SK-N-MC (cell line): ENCODE measurements at regions not wholly inside any gene's neighbourhood (a gene's known extent, or its start where the extent isn't known, plus 50 kb on each side); places are given as distances from the start of the nearest gene placed in this dataset.
"Not testable (repeated sequence)": the region's sequence is repeated elsewhere in the genome, so short reads cannot be mapped to it uniquely, and the experiment has no call there.

Experiments used
- DNase-seq: peaks from one replicate; pipeline ENCODE4 v3.0.0-alpha.2; 2011; ENCODE audit warnings: low read depth, low spot score
- H3K27ac ChIP-seq: fragments of 200-600 bp; sonication (generic); 2 replicates; pipeline ENCODE4 v1.5.1; 2016; ENCODE audit warnings: mixed run types
- H3K36me3 ChIP-seq: fragments of 200-600 bp; sonication (generic); 2 replicates; pipeline ENCODE4 v1.6.1; 2017; ENCODE audit warnings: antibody characterized with exemption, low read length, mixed read lengths; ENCODE audit not compliant: insufficient read depth
- H3K4me3 ChIP-seq: fragments of 200-600 bp; sonication (generic); 2 replicates; pipeline ENCODE4 v1.5.1; 2016
- H3K9ac ChIP-seq: fragments of 200-600 bp; sonication (generic); 2 replicates; pipeline ENCODE4 v1.8.0; 2017; ENCODE audit warnings: mixed run types, mixed read lengths; ENCODE audit not compliant: insufficient read length
- H3K9me3 ChIP-seq: fragments of 200-600 bp; sonication (generic); 2 replicates; pipeline ENCODE4 v1.6.1; 2017; ENCODE audit warnings: low read depth, mild to moderate bottlenecking, antibody characterized with exemption, low read length, moderate library complexity, mixed read lengths
- EZH2 ChIP-seq: fragments of 200-600 bp; sonication (generic); IDR thresholded peaks from one replicate; pipeline ENCODE4 v1.6.1; 2017; ENCODE audit warnings: antibody characterized with exemption
- FOXP2 ChIP-seq: optimal IDR thresholded peaks from 2 replicates; pipeline ENCODE3; 2011; ENCODE audit warnings: mild to moderate bottlenecking, moderate library complexity; ENCODE audit not compliant: insufficient read depth; ENCODE audit errors: extremely low read length, control extremely low read depth
- POLR2AphosphoS5 ChIP-seq: IDR thresholded peaks from 2 replicates; pipeline ENCODE4 v1.6.1; 2012; ENCODE audit warnings: mild to moderate bottlenecking, low read depth, low read length, borderline replicate concordance

GRCh38 chr1:30525971-30526651, 197.3 kb downstream of the MATN1 start:
- Histone ChIP-seq H3K4me3 (no peak overlapping the region), H3K9me3 (no peaks in the 10 kb centered on the region), H3K9ac (no peak overlapping the region), H3K27ac (no peak overlapping the region), H3K36me3 (no peaks in the 10 kb centered on the region)
- no peak for TF ChIP-seq EZH2
- TF ChIP-seq FOXP2, result no peak
- TF ChIP-seq POLR2AphosphoS5, result no peak
- DNase-seq, result no peak

- Histone ChIP-seq H3K36me3 (no peaks in the 10 kb centered on the region), H3K9ac (no peak overlapping the region), H3K27ac (no peak overlapping the region), H3K4me3 (no peak overlapping the region), H3K9me3 (no peaks in the 10 kb centered on the region)
- TF ChIP-seq POLR2AphosphoS5 (no peak), FOXP2 (no peak), EZH2 (no peak)
- DNase-seq, result no peak
Observed at GRCh38 chr1:30525631-30525970, 197.8 kb downstream of the MATN1 start.

DNA sequence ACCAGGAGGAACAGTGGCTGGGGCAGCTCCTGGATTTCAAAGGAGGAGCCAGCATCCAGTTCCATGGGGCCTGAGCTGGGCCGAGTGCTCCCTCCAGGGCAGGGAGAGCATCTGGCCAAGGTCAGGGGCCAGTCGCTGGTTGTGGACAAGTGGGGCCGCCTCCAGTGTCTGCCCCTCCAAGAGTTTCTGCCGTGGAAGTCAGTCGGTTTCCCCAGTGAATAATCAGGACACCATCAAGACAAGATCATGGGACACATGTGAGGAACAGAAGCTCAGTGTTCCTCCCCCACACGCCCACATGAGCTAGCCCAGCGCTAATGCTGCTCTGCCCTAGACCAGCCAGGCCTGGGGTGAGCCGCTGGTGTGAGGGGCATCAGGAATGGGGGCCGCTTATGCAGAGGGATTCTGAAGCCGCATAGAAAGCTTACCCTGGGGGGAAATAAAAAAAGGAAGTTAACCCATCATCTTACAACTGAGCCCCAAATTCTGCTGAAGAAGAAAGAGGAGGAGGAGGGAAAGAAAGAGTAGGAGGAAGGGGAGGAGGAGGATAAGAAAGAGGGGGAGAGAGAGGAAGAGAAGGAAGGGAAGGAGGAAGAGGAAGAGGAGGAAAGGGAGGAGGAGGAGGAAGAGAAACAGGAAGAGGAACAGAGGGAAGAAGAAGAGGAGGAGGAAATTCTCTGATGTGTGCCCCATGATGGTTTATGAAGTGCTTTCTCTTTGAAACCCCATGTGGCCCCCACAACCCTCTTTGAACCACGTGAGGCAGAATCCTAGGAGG, 198.4 kb downstream of the MATN1 start:
- H3K27ac ChIP-seq, result no peak overlapping the region
- TF ChIP-seq EZH2 (no peak), POLR2AphosphoS5 (no peak), FOXP2 (no peak)
- DNase-seq, result no peak
- no peaks in the 10 kb centered on the region for H3K9me3 ChIP-seq
- H3K9ac ChIP-seq, result no peak overlapping the region
- no peaks in the 10 kb centered on the region for H3K36me3 ChIP-seq
- H3K4me3 ChIP-seq, result no peak overlapping the region

DNA sequence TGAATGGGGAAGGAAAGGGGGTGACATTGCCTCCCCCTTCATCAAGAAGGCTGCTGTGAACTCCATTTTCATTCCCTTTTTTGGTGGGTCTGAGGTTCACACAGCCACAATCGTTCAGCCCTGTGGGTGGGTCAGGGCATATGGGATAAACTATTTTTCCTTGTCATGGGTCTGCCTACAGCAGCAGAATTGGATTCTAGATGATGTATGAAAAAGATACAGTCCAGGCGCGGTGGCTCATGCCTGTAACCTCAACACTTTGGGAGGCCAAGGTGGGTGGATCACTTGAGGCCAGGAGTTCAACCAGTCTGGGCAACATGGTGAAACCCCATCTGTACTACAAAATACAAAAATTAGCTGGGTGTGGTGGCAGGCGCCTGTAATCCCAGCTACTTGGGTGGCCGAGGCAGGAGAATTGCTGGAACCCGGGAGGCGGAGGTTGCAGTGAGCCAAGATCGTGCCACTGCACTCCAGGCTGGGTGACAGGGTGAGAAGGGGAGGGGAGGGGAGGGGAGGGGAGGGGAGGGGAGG, 199.3 kb downstream of the MATN1 start:
- H3K27ac ChIP-seq, DNase-seq, H3K9me3 ChIP-seq, H3K4me3 ChIP-seq, H3K9ac ChIP-seq, H3K36me3 ChIP-seq: not testable (repeated sequence)

GRCh38 chr1:30523055-30524020, 200.0 kb downstream of the MATN1 start:
- no peak overlapping the region for H3K27ac ChIP-seq
- no peak overlapping the region for H3K9ac ChIP-seq
- H3K9me3 ChIP-seq, result no peaks in the 10 kb centered on the region
- H3K36me3 ChIP-seq, result no peaks in the 10 kb centered on the region
- TF ChIP-seq FOXP2, result no peak
- TF ChIP-seq POLR2AphosphoS5, result no peak
- TF ChIP-seq EZH2, result no peak
- H3K4me3 ChIP-seq, result no peak overlapping the region
- no peak for DNase-seq

- no peak for DNase-seq
- Histone ChIP-seq H3K4me3 (no peak overlapping the region), H3K27ac (no peak overlapping the region), H3K9ac (no peak overlapping the region), H3K36me3 (no peaks in the 10 kb centered on the region), H3K9me3 (no peaks in the 10 kb centered on the region)
- TF ChIP-seq EZH2 (no peak), POLR2AphosphoS5 (no peak), FOXP2 (no peak)
Observed at GRCh38 chr1:30522031-30523004, 201.1 kb downstream of the MATN1 start.

GRCh38 chr1:30521261-30521865, 202.0 kb downstream of the MATN1 start:
- Histone ChIP-seq H3K9ac (no peak overlapping the region), H3K4me3 (no peak overlapping the region), H3K9me3 (no peaks in the 10 kb centered on the region), H3K27ac (no peak overlapping the region), H3K36me3 (no peaks in the 10 kb centered on the region)
- no peak for DNase-seq
- TF ChIP-seq FOXP2 (no peak), POLR2AphosphoS5 (no peak), EZH2 (no peak)
